ENCODE measurements at regions not wholly inside any gene's neighbourhood (a gene's known extent, or its start where the extent isn't known, plus 50 kb on each side); places are given as distances from the start of the nearest gene placed in this dataset.
"Not testable (repeated sequence)": the region's sequence is repeated elsewhere in the genome, so short reads cannot be mapped to it uniquely, and the experiment has no call there.

DNA sequence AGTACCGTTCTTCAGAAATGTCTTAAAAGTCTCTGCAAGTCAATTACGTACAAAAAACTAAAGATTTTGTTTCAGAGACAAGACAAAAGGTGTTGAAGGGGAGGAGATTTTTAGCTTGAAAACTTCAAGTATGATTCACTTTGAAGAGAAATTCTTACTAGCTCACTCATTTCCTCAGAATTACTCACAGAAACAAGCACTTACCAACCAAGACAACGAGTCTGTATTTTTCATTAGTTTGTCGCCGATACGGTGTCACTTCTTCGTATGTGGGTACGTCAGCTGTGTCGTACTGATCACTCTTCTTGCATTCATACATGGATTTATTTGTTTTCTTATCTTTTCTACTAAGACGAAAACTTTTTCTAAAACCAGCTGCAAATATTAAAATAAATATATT is 90.6 kb upstream of the ODAD2 start:
- no peaks in the 10 kb centered on the region for H3K4me1 ChIP-seq
- TF ChIP-seq, protein P1, sequence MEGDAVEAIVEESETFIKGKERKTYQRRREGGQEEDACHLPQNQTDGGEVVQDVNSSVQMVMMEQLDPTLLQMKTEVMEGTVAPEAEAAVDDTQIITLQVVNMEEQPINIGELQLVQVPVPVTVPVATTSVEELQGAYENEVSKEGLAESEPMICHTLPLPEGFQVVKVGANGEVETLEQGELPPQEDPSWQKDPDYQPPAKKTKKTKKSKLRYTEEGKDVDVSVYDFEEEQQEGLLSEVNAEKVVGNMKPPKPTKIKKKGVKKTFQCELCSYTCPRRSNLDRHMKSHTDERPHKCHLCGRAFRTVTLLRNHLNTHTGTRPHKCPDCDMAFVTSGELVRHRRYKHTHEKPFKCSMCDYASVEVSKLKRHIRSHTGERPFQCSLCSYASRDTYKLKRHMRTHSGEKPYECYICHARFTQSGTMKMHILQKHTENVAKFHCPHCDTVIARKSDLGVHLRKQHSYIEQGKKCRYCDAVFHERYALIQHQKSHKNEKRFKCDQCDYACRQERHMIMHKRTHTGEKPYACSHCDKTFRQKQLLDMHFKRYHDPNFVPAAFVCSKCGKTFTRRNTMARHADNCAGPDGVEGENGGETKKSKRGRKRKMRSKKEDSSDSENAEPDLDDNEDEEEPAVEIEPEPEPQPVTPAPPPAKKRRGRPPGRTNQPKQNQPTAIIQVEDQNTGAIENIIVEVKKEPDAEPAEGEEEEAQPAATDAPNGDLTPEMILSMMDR (IDR thresholded peaks at IDR 0.05; ENCODE audit: low read depth, low read length) = no peak
- no peaks in the 10 kb centered on the region for H3K9me3 ChIP-seq
- H3K4me3 ChIP-seq (ENCODE audit: low read depth, low read length) = no peak overlapping the region
- no peak for DNase-seq
- no peaks in the 10 kb centered on the region for H3K27me3 ChIP-seq
- no peaks in the 10 kb centered on the region for H3K36me3 ChIP-seq

DNA sequence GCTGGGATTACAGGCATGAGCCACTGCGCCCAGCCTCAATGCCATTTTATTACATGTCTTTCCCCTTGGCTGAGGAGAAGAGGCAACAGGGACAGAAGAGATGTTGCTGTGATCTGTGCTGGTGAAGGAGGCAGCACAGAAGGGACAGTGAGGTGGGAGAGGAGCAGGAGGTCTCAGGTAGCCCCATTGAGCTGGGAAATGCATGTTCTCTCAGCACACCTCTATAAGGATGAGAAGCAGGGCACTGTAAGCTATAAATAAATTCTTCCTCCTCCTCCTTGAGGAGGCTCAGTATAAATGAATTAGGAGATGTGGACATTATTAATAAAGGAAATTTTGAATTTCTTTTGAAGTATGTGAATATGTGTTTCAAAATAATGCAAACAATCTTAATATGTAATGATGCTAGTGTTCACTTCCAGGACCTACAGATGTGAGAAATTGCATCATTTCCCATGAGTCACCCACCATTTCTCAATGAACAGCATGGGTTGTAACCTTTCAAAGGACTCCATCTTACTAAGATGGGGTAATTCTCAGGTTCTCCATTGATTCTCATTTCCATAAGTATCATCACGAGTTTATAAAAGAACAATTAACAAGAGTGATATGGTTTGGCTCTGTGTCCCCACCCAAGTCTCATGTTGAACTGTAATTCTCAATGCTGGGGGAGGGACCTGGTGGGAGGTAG is 88.9 kb upstream of the ODAD2 start:
- DNase-seq = no peak

DNA sequence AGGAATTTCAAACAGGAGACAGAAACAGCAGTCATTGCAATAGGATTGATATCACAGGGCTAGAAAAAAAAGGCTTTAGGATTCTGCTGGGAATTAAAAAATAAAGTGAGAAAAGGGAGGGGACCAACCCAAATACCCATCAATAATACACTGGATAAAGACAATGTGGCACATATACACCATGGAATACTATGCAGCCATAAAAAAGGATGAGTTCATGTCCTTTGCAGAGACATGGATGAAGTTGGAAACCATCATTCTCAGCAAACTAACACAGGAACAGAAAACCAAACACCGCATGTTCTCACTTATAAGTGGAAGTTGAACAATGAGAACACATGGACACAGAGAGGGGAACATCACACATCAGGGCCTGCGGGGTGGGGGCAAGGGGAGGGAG is 86.9 kb upstream of the ODAD2 start:
- H3K4me3 ChIP-seq (ENCODE audit: low read depth, low read length); H3K4me1 ChIP-seq; H3K9me3 ChIP-seq; DNase-seq; H3K27me3 ChIP-seq; H3K36me3 ChIP-seq: not testable (repeated sequence)

More for the DNA sequence above, 88.9 kb upstream of the ODAD2 start:
- H3K4me1 ChIP-seq = no peaks in the 10 kb centered on the region
- TF ChIP-seq, protein P1 (IDR thresholded peaks at IDR 0.05; ENCODE audit: low read depth, low read length) = no peak
- no peak overlapping the region for H3K4me3 ChIP-seq (ENCODE audit: low read depth, low read length)
- no peaks in the 10 kb centered on the region for H3K27me3 ChIP-seq
- no peaks in the 10 kb centered on the region for H3K36me3 ChIP-seq
- H3K9me3 ChIP-seq = no peaks in the 10 kb centered on the region

DNA sequence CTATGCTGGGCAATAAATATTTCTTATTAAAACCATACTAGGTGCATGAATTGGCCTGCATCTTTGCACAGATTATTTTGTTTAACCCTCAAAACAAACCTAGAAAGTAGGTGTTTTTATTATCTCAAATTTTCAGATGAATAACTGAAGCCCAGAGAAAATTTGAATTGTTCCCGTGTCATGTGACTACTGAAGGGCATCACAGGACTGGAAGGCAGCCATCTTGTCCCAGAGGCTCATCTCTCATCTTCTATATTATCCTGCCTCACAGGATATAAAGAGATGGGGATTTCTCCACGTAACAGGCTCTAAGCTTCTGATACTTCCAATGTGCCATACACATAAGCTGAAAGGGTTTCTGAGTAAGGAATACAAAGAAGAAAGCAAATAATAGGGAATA is 84.0 kb upstream of the ODAD2 start:
- H3K4me3 ChIP-seq (ENCODE audit: low read depth, low read length) = no peak overlapping the region
- no peaks in the 10 kb centered on the region for H3K4me1 ChIP-seq
- no peak for DNase-seq
- H3K36me3 ChIP-seq = no peaks in the 10 kb centered on the region
- no peaks in the 10 kb centered on the region for H3K27me3 ChIP-seq
- TF ChIP-seq, protein P1 (IDR thresholded peaks at IDR 0.05; ENCODE audit: low read depth, low read length) = no peak
- no peaks in the 10 kb centered on the region for H3K9me3 ChIP-seq

DNA sequence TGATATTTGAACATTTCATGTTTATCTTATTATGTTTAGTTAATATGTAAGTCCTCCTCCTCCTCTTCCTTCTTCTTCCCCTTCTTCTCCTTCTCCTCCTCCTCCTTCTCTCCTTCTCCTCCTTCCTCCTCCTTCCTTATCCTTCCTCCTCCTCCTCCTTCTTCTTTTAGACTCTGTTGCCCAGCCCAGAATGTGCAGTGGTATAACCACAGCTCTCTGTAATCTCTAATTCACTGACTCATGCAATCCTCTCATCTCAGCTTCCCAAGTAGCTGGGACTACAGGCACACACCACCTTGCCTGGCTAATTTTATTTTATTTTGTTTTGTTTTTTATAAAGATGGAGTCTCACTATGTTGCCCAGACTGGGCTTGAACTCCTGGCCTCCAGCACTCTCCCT is 83.4 kb upstream of the ODAD2 start:
- no peak for DNase-seq
- TF ChIP-seq, protein P1 (IDR thresholded peaks at IDR 0.05; ENCODE audit: low read depth, low read length) = no peak
- Histone ChIP-seq H3K36me3 (no peaks in the 10 kb centered on the region), H3K4me1 (no peaks in the 10 kb centered on the region), H3K27me3 (no peaks in the 10 kb centered on the region), H3K9me3 (no peaks in the 10 kb centered on the region), H3K4me3 (ENCODE audit: low read depth, low read length) (no peak overlapping the region)

DNA sequence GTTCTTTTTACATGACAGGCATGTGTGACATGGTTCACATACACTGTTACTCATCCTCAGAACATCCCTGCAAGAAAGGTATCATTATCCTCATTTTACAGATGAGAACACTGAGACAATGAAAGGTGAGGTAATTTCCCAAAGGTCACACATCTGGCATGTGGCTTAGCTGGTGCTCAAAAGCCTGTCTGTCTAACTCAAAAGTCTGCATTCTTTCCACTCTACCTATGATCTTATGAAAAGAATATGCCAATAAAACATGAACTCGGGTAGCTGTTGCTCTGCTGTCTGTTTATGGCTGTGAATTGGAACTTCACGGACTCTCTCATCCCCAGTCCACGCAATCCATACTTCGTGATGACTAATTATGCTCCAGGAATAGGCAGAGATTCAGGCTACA is 79.0 kb upstream of the ODAD2 start:
- DNase-seq = no peak
- no peaks in the 10 kb centered on the region for H3K27me3 ChIP-seq
- TF ChIP-seq, protein P1 (IDR thresholded peaks at IDR 0.05; ENCODE audit: low read depth, low read length) = no peak
- no peaks in the 10 kb centered on the region for H3K4me1 ChIP-seq
- no peaks in the 10 kb centered on the region for H3K36me3 ChIP-seq
- no peak overlapping the region for H3K4me3 ChIP-seq (ENCODE audit: low read depth, low read length)
- no peaks in the 10 kb centered on the region for H3K9me3 ChIP-seq

Measured in BE2C (cell line).